BLaER1 treated with 17β-estradiol and CSF1 and Interleukin-3, amounts not matched to agents 10 nM and 100 nM (cell line): ENCODE measurements at regions not wholly inside any gene's neighbourhood (a gene's known extent, or its start where the extent isn't known, plus 50 kb on each side); places are given as distances from the start of the nearest gene placed in this dataset.

ENCODE experiments used
- H3K27ac ChIP-seq, 11 experiments: shearing (Covaris generic); formaldehyde crosslinking; 2 replicates each; pipeline ENCODE4 v1.8.1; 2022
- H3K27me3 ChIP-seq, 11 experiments: shearing (Covaris generic); formaldehyde crosslinking; 2 replicates each; pipeline ENCODE4 v1.8.1; 2022
- H3K36me3 ChIP-seq, 11 experiments: shearing (Covaris generic); formaldehyde crosslinking; 2 replicates each; pipeline ENCODE4 v1.8.1; 2022
- H3K4me1 ChIP-seq, 10 experiments: shearing (Covaris generic); formaldehyde crosslinking; 2 replicates each; pipeline ENCODE4 v1.8.1; 2022
- H3K4me2 ChIP-seq, 11 experiments: shearing (Covaris generic); formaldehyde crosslinking; 2 replicates each; pipeline ENCODE4 v1.8.1; 2022
- H3K4me3 ChIP-seq, 10 experiments: shearing (Covaris generic); formaldehyde crosslinking; 2 replicates each; pipeline ENCODE4 v1.8.1; 2022
- H3K9ac ChIP-seq, 11 experiments: shearing (Covaris generic); formaldehyde crosslinking; 2 replicates each; pipeline ENCODE4 v1.8.1; 2022
- H3K9me3 ChIP-seq, 11 experiments: shearing (Covaris generic); formaldehyde crosslinking; replicated peaks in 1 of 11; 2 replicates each; pipeline ENCODE4 v1.8.1; 2022
- H4K20me1 ChIP-seq, 11 experiments: shearing (Covaris generic); formaldehyde crosslinking; 2 replicates each; pipeline ENCODE4 v1.8.1; 2022
- Cebpa-rat ChIP-seq, 11 experiments: shearing (Covaris generic); IDR thresholded peaks; 2 replicates each; pipeline ENCODE4 v1.8.1; 2022

- Histone ChIP-seq H3K4me3 (no peak overlapping the region), H3K9ac (no peak overlapping the region), H3K36me3 (no peaks in the 10 kb centered on the region), H3K27me3 (no peaks in the 10 kb centered on the region), H3K4me1 (peaks cover 0 to 14% (median 6%) of the 10 kb centered on the region in 10 experiments; a peak in 8 of 20 replicates), H4K20me1 (no peaks in the 10 kb centered on the region), H3K9me3 (peaks cover 0 to 8% (median 0%) of the 10 kb centered on the region in 11 experiments; a peak in 1 of 22 replicates), H3K27ac (no peak overlapping the region), H3K4me2 (no peak overlapping the region)
- TF ChIP-seq Cebpa-rat (IDR thresholded peaks at IDR 0.05): no peak
Measured at GRCh38 chr3:31132132-31132769, 237.8 kb upstream of the GADL1 start.

- Histone ChIP-seq H3K4me3 (no peak overlapping the region), H3K27me3 (no peaks in the 10 kb centered on the region), H3K27ac (no peak overlapping the region), H3K36me3 (no peaks in the 10 kb centered on the region), H3K4me1 (peaks cover 0 to 14% (median 6%) of the 10 kb centered on the region in 10 experiments; a peak in 8 of 20 replicates), H3K4me2 (peak overlapping the region in 1 of 11 experiments; percentile 28; a peak in 1 of 22 replicates), H3K9me3 (peaks cover 0 to 8% (median 0%) of the 10 kb centered on the region in 11 experiments; a peak in 2 of 22 replicates), H4K20me1 (no peaks in the 10 kb centered on the region), H3K9ac (no peak overlapping the region)
- no peak for TF ChIP-seq Cebpa-rat (IDR thresholded peaks at IDR 0.05)
Measured at GRCh38 chr3:31133541-31133940, 239.1 kb upstream of the GADL1 start.

DNA sequence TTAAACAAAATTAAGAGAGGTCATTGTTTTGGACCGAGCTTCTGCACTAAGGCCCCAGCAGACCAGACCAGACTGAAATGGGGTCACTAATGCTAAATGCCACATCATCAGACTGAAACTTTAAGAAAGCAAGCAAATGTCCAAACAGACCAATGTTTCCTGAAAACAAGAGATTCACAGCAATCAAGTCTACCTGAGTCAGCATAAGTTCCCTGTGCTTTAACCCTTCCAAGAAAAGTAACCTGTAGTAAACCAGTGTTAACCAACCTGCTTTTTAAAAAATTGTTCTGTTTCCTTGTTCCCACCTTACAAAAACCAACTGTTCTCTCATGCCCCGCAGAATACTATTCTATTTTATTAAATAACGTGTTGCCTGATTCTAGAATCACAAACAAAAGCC is 241.1 kb upstream of the GADL1 start:
- no peaks in the 10 kb centered on the region for H4K20me1 ChIP-seq
- no peak for TF ChIP-seq Cebpa-rat (IDR thresholded peaks at IDR 0.05)
- H3K4me1 ChIP-seq: peaks cover 0 to 12% (median 4%) of the 10 kb centered on the region in 10 experiments; a peak in 8 of 20 replicates
- no peaks in the 10 kb centered on the region for H3K27me3 ChIP-seq
- no peak overlapping the region for H3K27ac ChIP-seq
- no peak overlapping the region for H3K9ac ChIP-seq
- H3K4me3 ChIP-seq: no peak overlapping the region
- H3K4me2 ChIP-seq: no peak overlapping the region
- H3K9me3 ChIP-seq: peaks cover 0 to 8% (median 0%) of the 10 kb centered on the region in 11 experiments; a peak in 2 of 22 replicates
- no peaks in the 10 kb centered on the region for H3K36me3 ChIP-seq

DNA sequence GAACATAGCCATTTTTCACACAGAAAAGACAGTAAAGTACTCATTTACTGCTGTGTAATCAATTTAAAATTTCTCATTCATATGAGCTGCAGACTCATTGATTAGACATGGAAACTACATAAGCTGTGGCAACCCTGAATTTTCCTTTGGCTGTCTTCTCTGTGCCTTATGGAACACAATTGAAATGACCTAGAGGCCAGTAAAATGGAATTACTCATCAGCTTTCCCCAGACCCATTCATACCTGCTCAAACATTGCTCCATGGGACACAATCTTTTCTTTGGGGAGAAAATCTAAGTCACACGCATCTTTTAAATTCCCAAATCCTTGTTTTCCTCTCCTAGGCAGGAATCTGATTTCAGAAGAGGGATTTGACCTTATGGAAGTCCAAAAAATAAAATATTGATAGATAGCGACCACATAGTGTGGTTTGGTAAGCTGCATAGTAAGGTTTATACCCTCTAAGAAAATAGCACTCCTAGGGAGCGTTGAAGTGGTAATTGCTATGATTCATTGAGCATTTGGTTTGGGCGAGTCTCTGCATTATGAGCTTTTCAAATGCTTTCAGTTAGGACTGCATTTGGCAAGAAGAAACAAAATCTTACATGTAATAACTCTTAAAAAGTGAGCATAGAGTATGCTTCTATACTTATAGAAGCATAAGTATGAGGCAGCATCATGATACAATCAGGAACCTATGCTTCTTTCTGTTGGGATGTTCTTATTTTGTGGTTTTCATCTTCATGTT is 243.4 kb upstream of the GADL1 start:
- no peak overlapping the region for H3K27ac ChIP-seq
- H3K4me2 ChIP-seq: no peak overlapping the region
- H4K20me1 ChIP-seq: no peaks in the 10 kb centered on the region
- H3K36me3 ChIP-seq: no peaks in the 10 kb centered on the region
- 0 out of 20 replicates have a peak, but pooled peaks cover 0 to 6% (median 0%) of the 10 kb centered on the region in 10 experiments for H3K4me1 ChIP-seq
- no peak overlapping the region for H3K9ac ChIP-seq
- TF ChIP-seq Cebpa-rat (IDR thresholded peaks at IDR 0.05): no peak
- no peaks in the 10 kb centered on the region for H3K27me3 ChIP-seq
- peaks cover 0 to 8% (median 0%) of the 10 kb centered on the region in 11 experiments; a peak in 2 of 22 replicates for H3K9me3 ChIP-seq
- no peak overlapping the region for H3K4me3 ChIP-seq

DNA sequence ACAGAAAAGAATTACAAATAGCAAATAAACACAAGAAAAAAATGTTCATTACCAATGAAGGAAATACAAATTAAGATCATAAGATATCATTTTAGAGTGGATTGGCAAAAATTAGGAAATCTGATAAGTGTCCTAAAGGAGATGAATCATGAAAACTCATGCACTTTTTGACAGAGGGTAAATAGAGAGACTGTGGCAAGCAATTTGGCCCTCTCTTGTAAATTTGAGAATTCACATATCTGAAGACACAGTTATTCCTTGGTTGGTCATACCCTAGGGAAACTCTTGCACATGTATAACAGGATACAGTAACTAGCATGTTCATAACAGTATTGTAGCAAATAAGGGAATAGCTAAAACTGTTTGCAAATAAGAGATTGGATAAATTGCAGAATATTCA is 246.0 kb upstream of the GADL1 start:
- no peaks in the 10 kb centered on the region for H3K36me3 ChIP-seq
- H4K20me1 ChIP-seq: no peaks in the 10 kb centered on the region
- TF ChIP-seq Cebpa-rat (IDR thresholded peaks at IDR 0.05): no peak
- H3K4me3 ChIP-seq: no peak overlapping the region
- no peak overlapping the region for H3K9ac ChIP-seq
- no peaks in the 10 kb centered on the region for H3K27me3 ChIP-seq
- no peak overlapping the region for H3K27ac ChIP-seq
- H3K4me2 ChIP-seq: no peak overlapping the region
- no peaks in the 10 kb centered on the region for H3K4me1 ChIP-seq
- H3K9me3 ChIP-seq: peaks cover 0 to 8% (median 0%) of the 10 kb centered on the region in 11 experiments; a peak in 2 of 22 replicates

GRCh38 chr3:31142139-31142538 is 247.7 kb upstream of the GADL1 start:
- Histone ChIP-seq H3K27ac (no peak overlapping the region), H3K4me1 (no peaks in the 10 kb centered on the region), H3K9ac (no peak overlapping the region), H4K20me1 (no peaks in the 10 kb centered on the region), H3K9me3 (peaks cover 6 to 12% (median 10%) of the 10 kb centered on the region in 11 experiments), H3K4me3 (no peak overlapping the region), H3K4me2 (no peak overlapping the region), H3K27me3 (no peaks in the 10 kb centered on the region), H3K36me3 (peaks cover 0 to under 1% (median 0%) of the 10 kb centered on the region in 11 experiments; a peak in 3 of 22 replicates)
- TF ChIP-seq Cebpa-rat (IDR thresholded peaks at IDR 0.05): no peak

DNA sequence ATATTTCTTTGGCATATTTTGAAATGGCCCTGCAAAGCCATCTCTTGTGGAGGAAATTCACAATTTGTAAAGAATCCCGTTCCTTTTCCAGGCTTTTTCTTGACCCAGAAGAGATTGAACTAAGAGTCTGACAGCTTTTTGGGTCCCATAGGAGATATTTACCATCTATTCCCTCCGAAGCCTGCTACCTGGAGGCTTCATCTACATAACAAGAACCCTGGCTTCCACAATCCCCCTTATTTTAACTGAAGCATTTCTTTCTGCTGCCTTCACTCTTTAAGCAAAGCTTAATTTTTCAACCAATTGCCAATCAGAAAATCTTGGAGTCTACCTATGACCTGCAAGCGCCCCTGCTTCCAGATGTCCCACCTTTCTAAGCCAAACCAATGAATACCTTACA is 248.1 kb upstream of the GADL1 start:
- Histone ChIP-seq H3K36me3 (peaks cover 0 to 5% (median 0%) of the 10 kb centered on the region in 11 experiments; a peak in 3 of 22 replicates), H3K27ac (no peak overlapping the region), H4K20me1 (no peaks in the 10 kb centered on the region), H3K9me3 (peaks cover 10 to 16% (median 14%) of the 10 kb centered on the region in 11 experiments), H3K27me3 (no peaks in the 10 kb centered on the region), H3K4me3 (no peak overlapping the region), H3K9ac (no peak overlapping the region), H3K4me2 (no peak overlapping the region), H3K4me1 (no peaks in the 10 kb centered on the region)
- no peak for TF ChIP-seq Cebpa-rat (IDR thresholded peaks at IDR 0.05)

DNA sequence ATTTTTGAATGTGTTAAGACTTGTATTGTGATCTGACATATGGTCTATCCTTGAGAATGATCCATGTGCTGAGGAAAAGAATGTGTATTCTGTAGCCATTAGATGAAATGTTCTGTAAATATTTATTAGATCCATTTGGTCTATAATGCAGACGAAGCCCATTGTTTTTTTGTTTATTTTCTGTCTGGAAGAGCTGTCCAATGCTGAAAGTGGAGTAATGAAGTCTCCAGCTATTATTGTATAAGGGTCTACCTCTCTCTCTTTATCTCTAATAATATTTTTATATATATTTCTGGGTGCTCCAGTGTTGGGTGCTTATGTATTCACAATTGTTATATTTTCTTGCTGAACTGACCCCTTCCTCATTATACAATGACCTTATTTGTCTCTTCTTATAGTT is 250.6 kb upstream of the GADL1 start:
- Histone ChIP-seq H3K36me3 (peaks cover 0 to 6% (median 0%) of the 10 kb centered on the region in 11 experiments; a peak in 3 of 22 replicates), H3K9me3 (peaks cover 24 to 31% (median 28%) of the 10 kb centered on the region in 11 experiments), H3K4me3 (no peak overlapping the region), H4K20me1 (no peaks in the 10 kb centered on the region), H3K4me2 (no peak overlapping the region), H3K4me1 (no peaks in the 10 kb centered on the region), H3K27ac (no peak overlapping the region), H3K9ac (no peak overlapping the region), H3K27me3 (no peaks in the 10 kb centered on the region)
- TF ChIP-seq Cebpa-rat (IDR thresholded peaks at IDR 0.05): no peak

DNA sequence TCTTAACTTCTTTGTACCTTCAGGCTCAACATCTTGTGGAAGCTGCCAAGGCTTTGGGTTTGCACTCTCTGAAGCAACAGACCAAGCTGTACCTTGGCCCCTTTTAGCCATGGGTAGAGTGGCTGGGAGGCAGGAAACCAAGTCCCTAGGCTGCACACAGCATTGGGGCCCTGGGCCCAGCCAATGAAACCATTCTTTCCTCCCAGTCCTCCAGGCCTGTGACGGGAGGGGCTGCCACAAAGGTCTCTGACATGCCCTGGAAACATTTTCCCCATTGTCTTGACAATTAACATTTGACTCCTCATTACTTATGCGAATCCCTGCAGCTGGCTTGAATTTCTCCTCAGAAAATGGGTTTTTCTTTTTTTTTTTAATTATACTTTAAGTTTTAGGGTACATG is 253.1 kb upstream of the GADL1 start:
- no peak overlapping the region for H3K27ac ChIP-seq
- no peak for TF ChIP-seq Cebpa-rat (IDR thresholded peaks at IDR 0.05)

More for the DNA sequence above, 253.1 kb upstream of the GADL1 start:
- Histone ChIP-seq H3K36me3 (peaks cover 0 to 6% (median 0%) of the 10 kb centered on the region in 11 experiments; a peak in 3 of 22 replicates), H3K9me3 (peaks cover 46 to 54% (median 50%) of the 10 kb centered on the region in 11 experiments), H3K4me1 (no peaks in the 10 kb centered on the region), H3K4me3 (no peak overlapping the region; a peak in 1 of 20 replicates), H3K9ac (no peak overlapping the region), H3K4me2 (no peak overlapping the region), H4K20me1 (no peaks in the 10 kb centered on the region), H3K27me3 (no peaks in the 10 kb centered on the region)
